SU-DHL-6 (cell line): ENCODE measurements at regions not wholly inside any gene's neighbourhood (a gene's known extent, or its start where the extent isn't known, plus 50 kb on each side); places are given as distances from the start of the nearest gene placed in this dataset.

Experiments used
- H2AFZ ChIP-seq: fragments of 200-600 bp; sonication (generic); 2 replicates; pipeline ENCODE4 v1.6.1; 2014; ENCODE audit warnings: low read depth, mild to moderate bottlenecking, moderate library complexity, mixed read lengths, antibody characterized with exemption, low read length; ENCODE audit not compliant: severe bottlenecking
- H3F3A ChIP-seq: fragments of 200-600 bp; shearing (Covaris generic); 2 replicates; pipeline ENCODE4 v1.6.0; 2016; ENCODE audit warnings: antibody characterized with exemption, mild to moderate bottlenecking; ENCODE audit not compliant: insufficient read depth
- H3K27ac ChIP-seq: fragments of 200-600 bp; sonication (generic); 2 replicates; pipeline ENCODE4 v1.5.1; 2016; ENCODE audit warnings: low read depth, mild to moderate bottlenecking, low read length, moderate library complexity, mixed read lengths
- H3K27me3 ChIP-seq: fragments of 200-600 bp; sonication (generic), shearing (Covaris generic); 2 replicates; pipeline ENCODE4 v1.6.0; 2014; ENCODE audit warnings: mild to moderate bottlenecking, low read length
- H3K36me3 ChIP-seq: fragments of 200-600 bp; sonication (generic); 2 replicates; pipeline ENCODE4 v1.6.1; 2014; ENCODE audit warnings: mild to moderate bottlenecking, low read length, mixed read lengths
- H3K4me2 ChIP-seq: fragments of 300-600, 200-600 bp; shearing (Covaris generic), sonication (generic); 2 replicates; pipeline ENCODE4 v1.6.0; 2014; ENCODE audit warnings: low read length, low read depth, mild to moderate bottlenecking; ENCODE audit not compliant: poor library complexity, severe bottlenecking
- H3K4me3 ChIP-seq: fragments of 200-600 bp; sonication (generic); 2 replicates; pipeline ENCODE4 v1.5.1; 2014; ENCODE audit warnings: antibody characterized with exemption, low read length, mild to moderate bottlenecking, mixed read lengths; ENCODE audit not compliant: insufficient read depth, poor library complexity, severe bottlenecking
- H3K79me2 ChIP-seq: fragments of 200-600 bp; sonication (generic); 2 replicates; pipeline ENCODE4 v1.6.1; 2014; ENCODE audit warnings: mild to moderate bottlenecking, low read length, moderate library complexity; ENCODE audit not compliant: insufficient read depth
- H3K9ac ChIP-seq: fragments of 200-600 bp; sonication (generic); 2 replicates; pipeline ENCODE4 v1.7.0; 2014; ENCODE audit warnings: mild to moderate bottlenecking, low read length
- H3K9me2 ChIP-seq: fragments of 200-600 bp; sonication (generic); replicated peaks from 2 replicates; pipeline ENCODE4 v1.6.1; 2014; ENCODE audit warnings: low read length; ENCODE audit not compliant: insufficient read depth
- H3K9me3 ChIP-seq: fragments of 200-600 bp; sonication (generic); 2 replicates; pipeline ENCODE4 v1.6.1; 2014; ENCODE audit warnings: low read length, mixed read lengths; ENCODE audit not compliant: insufficient read depth
- H4K20me1 ChIP-seq: fragments of 200-600 bp; sonication (generic); 2 replicates; pipeline ENCODE4 v1.6.1; 2014; ENCODE audit warnings: low read depth, mild to moderate bottlenecking, antibody characterized with exemption, low read length, moderate library complexity, mixed read lengths
- EZH2phosphoT487 ChIP-seq: fragments of 200-600 bp; sonication (generic), shearing (Covaris generic); conservative IDR thresholded peaks from 2 replicates; pipeline ENCODE4 v1.6.1; 2018; ENCODE audit warnings: mild to moderate bottlenecking, antibody characterized with exemption, low read length, moderate library complexity, mixed read lengths
- TF ChIP-seq, protein P1 (sequence below): fragments of 200-600 bp; sonication (generic); IDR thresholded peaks from one replicate; pipeline ENCODE4 v1.5.1; 2017; ENCODE audit warnings: antibody characterized with exemption, mild to moderate bottlenecking, low read length, moderate library complexity; ENCODE audit not compliant: insufficient read depth, poor library complexity, severe bottlenecking

DNA sequence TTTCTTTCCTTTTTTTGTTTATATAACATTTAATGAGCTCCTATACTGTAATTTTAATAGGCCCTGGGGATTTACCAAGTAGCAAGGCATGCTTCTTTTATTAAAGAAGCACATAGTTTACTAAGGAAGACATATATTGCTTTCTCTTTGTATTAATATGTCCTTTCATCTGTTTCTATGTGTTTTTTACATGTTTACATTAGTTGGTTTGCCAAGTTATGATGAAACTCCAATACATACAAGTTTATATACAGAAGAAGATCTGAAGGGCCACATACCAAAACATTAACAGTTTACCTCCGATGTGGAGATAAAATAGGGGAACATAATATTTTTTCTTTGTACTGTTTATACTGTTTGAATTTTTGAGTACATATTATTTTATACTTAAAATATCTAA, 100.9 kb downstream of the LACC1 start:
- H3K27me3 ChIP-seq = no peaks in the 10 kb centered on the region
- H3F3A ChIP-seq = no peaks in the 10 kb centered on the region
- H3K79me2 ChIP-seq = no peaks in the 10 kb centered on the region
- H3K4me2 ChIP-seq = no peak overlapping the region
- H2AFZ ChIP-seq = no peak overlapping the region
- H4K20me1 ChIP-seq = no peaks in the 10 kb centered on the region
- H3K9me3 ChIP-seq = no peaks in the 10 kb centered on the region
- TF ChIP-seq, protein P1, sequence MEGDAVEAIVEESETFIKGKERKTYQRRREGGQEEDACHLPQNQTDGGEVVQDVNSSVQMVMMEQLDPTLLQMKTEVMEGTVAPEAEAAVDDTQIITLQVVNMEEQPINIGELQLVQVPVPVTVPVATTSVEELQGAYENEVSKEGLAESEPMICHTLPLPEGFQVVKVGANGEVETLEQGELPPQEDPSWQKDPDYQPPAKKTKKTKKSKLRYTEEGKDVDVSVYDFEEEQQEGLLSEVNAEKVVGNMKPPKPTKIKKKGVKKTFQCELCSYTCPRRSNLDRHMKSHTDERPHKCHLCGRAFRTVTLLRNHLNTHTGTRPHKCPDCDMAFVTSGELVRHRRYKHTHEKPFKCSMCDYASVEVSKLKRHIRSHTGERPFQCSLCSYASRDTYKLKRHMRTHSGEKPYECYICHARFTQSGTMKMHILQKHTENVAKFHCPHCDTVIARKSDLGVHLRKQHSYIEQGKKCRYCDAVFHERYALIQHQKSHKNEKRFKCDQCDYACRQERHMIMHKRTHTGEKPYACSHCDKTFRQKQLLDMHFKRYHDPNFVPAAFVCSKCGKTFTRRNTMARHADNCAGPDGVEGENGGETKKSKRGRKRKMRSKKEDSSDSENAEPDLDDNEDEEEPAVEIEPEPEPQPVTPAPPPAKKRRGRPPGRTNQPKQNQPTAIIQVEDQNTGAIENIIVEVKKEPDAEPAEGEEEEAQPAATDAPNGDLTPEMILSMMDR = no peak
- no peak for TF ChIP-seq EZH2phosphoT487
- no peak overlapping the region for H3K27ac ChIP-seq
- no peaks in the 10 kb centered on the region for H3K9me2 ChIP-seq
- no peaks in the 10 kb centered on the region for H3K36me3 ChIP-seq
- H3K4me3 ChIP-seq = no peak overlapping the region
- H3K9ac ChIP-seq = no peak overlapping the region

DNA sequence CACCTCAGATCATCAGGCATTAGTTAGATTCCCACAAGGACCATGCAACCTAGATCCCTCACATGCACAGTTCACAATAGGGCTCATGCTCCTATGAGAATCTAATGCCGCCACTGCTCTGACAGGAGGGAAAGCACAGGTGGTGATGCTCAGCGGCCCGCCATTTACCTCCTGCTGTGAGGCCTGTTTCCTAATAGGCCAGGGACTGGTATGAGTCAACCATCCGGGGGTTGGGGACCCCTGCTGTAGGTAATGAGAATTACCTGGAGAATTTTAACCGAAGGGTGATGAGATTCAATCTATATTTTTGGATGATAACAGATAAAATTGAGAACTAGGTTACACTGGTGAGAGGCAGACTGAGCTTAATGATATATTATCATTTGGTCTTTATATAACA, 101.4 kb downstream of the LACC1 start:
- TF ChIP-seq EZH2phosphoT487 = no peak
- TF ChIP-seq, protein P1 = no peak
- Histone ChIP-seq H4K20me1 (no peaks in the 10 kb centered on the region), H3K79me2 (no peaks in the 10 kb centered on the region), H3K36me3 (no peaks in the 10 kb centered on the region), H3K4me2 (no peak overlapping the region), H3K9me2 (no peaks in the 10 kb centered on the region), H3K9ac (no peak overlapping the region), H3K4me3 (no peak overlapping the region), H3F3A (no peaks in the 10 kb centered on the region), H3K27ac (no peak overlapping the region), H2AFZ (no peak overlapping the region), H3K27me3 (no peaks in the 10 kb centered on the region), H3K9me3 (no peaks in the 10 kb centered on the region)

DNA sequence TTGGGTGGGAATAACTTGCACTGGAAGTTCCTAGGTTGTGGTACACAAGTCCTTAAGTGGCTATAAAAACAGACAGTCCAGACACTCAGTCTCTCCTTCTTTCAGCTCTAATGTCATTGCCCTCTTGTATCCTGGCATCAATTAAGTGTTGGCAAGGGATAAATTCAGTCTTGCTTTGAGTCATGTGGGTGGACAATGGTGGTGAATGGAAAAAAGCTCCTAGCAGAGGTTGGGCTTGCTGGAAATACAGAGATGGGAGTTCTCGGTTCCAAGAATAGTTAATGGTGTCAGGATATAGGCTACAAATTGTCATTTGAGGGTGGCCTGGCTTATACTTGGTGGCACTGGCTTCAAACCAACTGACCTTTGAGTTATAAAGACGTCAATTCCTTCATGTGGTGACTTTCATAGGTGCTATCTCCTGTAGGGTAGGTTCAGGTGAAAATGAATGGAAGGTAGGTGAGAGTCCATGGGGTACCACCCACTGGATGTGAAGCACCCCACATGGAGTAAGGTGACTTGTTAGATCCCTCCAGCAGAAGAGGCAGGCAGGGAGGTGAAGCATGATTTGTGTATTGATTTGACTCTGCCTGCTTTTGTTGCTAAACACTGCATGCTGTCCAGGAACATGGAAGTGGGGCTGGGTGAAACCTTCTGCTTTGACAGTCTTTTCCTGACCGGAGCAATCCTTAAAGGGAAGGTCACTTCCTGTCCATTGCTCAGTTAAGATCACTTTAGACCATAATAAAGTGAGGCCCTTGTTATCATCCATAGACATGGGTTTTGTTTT, 102.0 kb downstream of the LACC1 start:
- Histone ChIP-seq H2AFZ (no peak overlapping the region), H3K4me2 (no peak overlapping the region), H3K36me3 (no peaks in the 10 kb centered on the region), H4K20me1 (no peaks in the 10 kb centered on the region), H3K9me3 (no peaks in the 10 kb centered on the region), H3F3A (no peaks in the 10 kb centered on the region), H3K27ac (no peak overlapping the region), H3K9ac (no peak overlapping the region), H3K27me3 (no peaks in the 10 kb centered on the region), H3K4me3 (no peak overlapping the region), H3K79me2 (no peaks in the 10 kb centered on the region), H3K9me2 (no peaks in the 10 kb centered on the region)
- TF ChIP-seq, protein P1 = no peak
- TF ChIP-seq EZH2phosphoT487 = no peak
